Spleen (tissue), 11 donors: ENCODE measurements at regions not wholly inside any gene's neighbourhood (a gene's known extent, or its start where the extent isn't known, plus 50 kb on each side); places are given as distances from the start of the nearest gene placed in this dataset.
A peak's percentile ranks its signal among the peaks of the same experiment; 100 is the strongest.

ENCODE experiments used
- DNase-seq: peaks from one replicate; pipeline ENCODE4 v3.0.0-alpha.2; 2020
- H3K27ac ChIP-seq, 8 donors: fragments of 200-600 bp; sonication (generic) in 7 of 8; 1 replicate in 4 of 8; 2 replicates in 4 of 8; pipeline versions ENCODE4 v1.5.0 to v1.8.0; 2016 to 2021; ENCODE audit warnings: inconsistent platforms in 4 of 8, mild to moderate bottlenecking in 4 of 8, moderate library complexity in 1 of 8
- H3K27me3 ChIP-seq, 7 donors: fragments of 200-600 bp; sonication (generic) in 6 of 7; replicated peaks in 1 of 7; 1 replicate in 4 of 7; 2 replicates in 3 of 7; pipeline versions ENCODE4 v1.5.0 to v1.8.0; 2016 to 2021; ENCODE audit warnings: inconsistent platforms in 3 of 7, mild to moderate bottlenecking in 1 of 7
- H3K36me3 ChIP-seq, 6 donors: fragments of 200-600 bp; sonication (generic) in 5 of 6; 1 replicate in 4 of 6; 2 replicates in 2 of 6; pipeline versions ENCODE4 v1.5.0 to v1.8.0; 2016 to 2021; ENCODE audit warnings: inconsistent platforms in 2 of 6
- H3K4me1 ChIP-seq, 6 donors: fragments of 200-600 bp; sonication (generic) in 5 of 6; 1 replicate in 3 of 6; 2 replicates in 3 of 6; pipeline versions ENCODE4 v1.5.0 to v1.8.0; 2016 to 2021; ENCODE audit warnings: inconsistent platforms in 3 of 6
- H3K4me3 ChIP-seq, 8 donors: fragments of 200-600 bp; sonication (generic) in 7 of 8; 1 replicate in 4 of 8; 2 replicates in 4 of 8; pipeline versions ENCODE4 v1.5.0 to v1.8.0; 2016 to 2021; ENCODE audit warnings: inconsistent platforms in 4 of 8, mild to moderate bottlenecking in 4 of 8, moderate library complexity in 2 of 8
- H3K9me3 ChIP-seq, 8 donors: fragments of 200-600 bp; sonication (generic) in 7 of 8; 1 replicate in 4 of 8; 2 replicates in 4 of 8; pipeline versions ENCODE4 v1.5.0 to v1.8.0; 2016 to 2021; ENCODE audit warnings: inconsistent platforms in 4 of 8
- POLR2A ChIP-seq, 3 donors: fragments of 450-650 bp; IDR thresholded peaks; one replicate each; pipeline ENCODE4 v1.5.1; 2017; ENCODE audit warnings: antibody characterized with exemption in 3 of 3, mild to moderate bottlenecking in 1 of 3
- POLR2AphosphoS5 ChIP-seq, 3 donors: sonication (generic); formaldehyde crosslinking; IDR thresholded peaks; one replicate each; pipeline ENCODE4 v1.5.1; 2017; ENCODE audit warnings: antibody characterized with exemption in 3 of 3
- WGBS, 5 donors: extraction: QIAGEN DNeasy Blood & Tissue Kit in 3 of 5; methylation state at CpG; one replicate each; pipeline versions ENCODE4 v1.1.5 to v1.1.7; 2013 to 2018; 5-methylcytosine and 5-hydroxymethylcytosine counted together
- intact Hi-C: fragments of 100-400 bp; cut with DNase I; formaldehyde crosslinking; loops from one replicate; pipeline ENCODE4 v1.15.0; 2023; ENCODE audit warnings: low total_unique reads
- TF ChIP-seq, protein P1 (sequence below), 11 experiments: fragments of 200-600 bp in 7 of 11; fragments of 450-650 bp in 4 of 11; sonication (generic) in 4 of 11; IDR thresholded peaks in 8 of 11; conservative IDR thresholded peaks in 3 of 11; 1 replicate in 7 of 11; 2 replicates in 4 of 11; pipeline versions ENCODE4 v1.4.0 to v1.8.0; 2016 to 2021; ENCODE audit warnings: antibody characterized with exemption in 11 of 11, inconsistent platforms in 4 of 11, mild to moderate bottlenecking in 1 of 11
- donor health status: healthy with polysubstance abuse.
- donor health status: DM: no; HTN: no; CAD: no; lungs with moderate emphysema.
- donor health status: DM: no; HTN: no; CAD: no.
- donor health status: Bipolar disorder and iron deficiency.
- donor health status: healthy.
- donor health status: DM: no; HTN: no; CAD: no.
- donor health status: DM: yes; HTN: yes; CAD: no.

DNA sequence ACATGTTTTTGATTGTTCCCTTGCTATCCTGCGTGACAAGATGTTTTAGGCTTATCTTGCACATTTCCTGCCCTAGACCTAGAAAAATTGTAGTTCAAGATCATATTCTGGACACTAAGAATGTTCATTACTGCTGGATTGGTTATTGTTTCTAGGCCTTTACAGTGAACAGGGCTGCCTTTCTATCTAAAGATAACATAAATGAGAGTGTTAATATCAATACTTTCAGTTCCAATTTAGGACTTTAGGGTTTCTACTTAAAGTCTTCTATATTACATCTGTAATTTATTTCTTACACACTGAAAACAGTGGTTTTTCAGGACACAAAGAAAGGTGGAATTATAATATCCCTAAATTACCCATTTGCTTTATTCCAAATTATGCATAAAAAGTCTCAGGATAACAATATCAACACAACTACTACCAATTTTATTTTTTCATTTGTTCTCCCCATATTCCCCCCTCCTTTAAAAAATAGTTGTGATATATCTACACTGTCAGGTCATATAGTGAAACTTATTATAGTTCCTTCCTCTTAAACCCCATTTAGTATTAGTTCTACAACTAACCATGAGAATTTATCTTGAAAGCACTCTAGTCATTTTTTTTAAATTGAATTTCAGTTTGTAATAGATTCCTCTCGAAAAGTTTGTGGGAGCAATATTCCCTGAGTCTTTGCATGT, 293.9 kb upstream of the RIOK2 start:
- WGBS, 5 donors = 70 to 84% (median 76%) methylated on average over 2 of the region's 2 CpGs
- DNase-seq = no peak
- Histone ChIP-seq H3K4me3 (no peak overlapping the region), H3K4me1 (no peaks in the 10 kb centered on the region), H3K36me3 (no peaks in the 10 kb centered on the region), H3K27ac (no peak overlapping the region), H3K27me3 (no peaks in the 10 kb centered on the region), H3K9me3 (peaks cover 0 to 2% (median 0%) of the 10 kb centered on the region in 8 donors)
- intact Hi-C loops = no loop called here
- TF ChIP-seq, protein P1, sequence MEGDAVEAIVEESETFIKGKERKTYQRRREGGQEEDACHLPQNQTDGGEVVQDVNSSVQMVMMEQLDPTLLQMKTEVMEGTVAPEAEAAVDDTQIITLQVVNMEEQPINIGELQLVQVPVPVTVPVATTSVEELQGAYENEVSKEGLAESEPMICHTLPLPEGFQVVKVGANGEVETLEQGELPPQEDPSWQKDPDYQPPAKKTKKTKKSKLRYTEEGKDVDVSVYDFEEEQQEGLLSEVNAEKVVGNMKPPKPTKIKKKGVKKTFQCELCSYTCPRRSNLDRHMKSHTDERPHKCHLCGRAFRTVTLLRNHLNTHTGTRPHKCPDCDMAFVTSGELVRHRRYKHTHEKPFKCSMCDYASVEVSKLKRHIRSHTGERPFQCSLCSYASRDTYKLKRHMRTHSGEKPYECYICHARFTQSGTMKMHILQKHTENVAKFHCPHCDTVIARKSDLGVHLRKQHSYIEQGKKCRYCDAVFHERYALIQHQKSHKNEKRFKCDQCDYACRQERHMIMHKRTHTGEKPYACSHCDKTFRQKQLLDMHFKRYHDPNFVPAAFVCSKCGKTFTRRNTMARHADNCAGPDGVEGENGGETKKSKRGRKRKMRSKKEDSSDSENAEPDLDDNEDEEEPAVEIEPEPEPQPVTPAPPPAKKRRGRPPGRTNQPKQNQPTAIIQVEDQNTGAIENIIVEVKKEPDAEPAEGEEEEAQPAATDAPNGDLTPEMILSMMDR (IDR thresholded peaks at IDR 0.05 in 8 of 11, conservative IDR thresholded peaks at IDR 0.05 in 3 of 11) = no peak
- no peak for TF ChIP-seq POLR2AphosphoS5 (IDR thresholded peaks at IDR 0.05)
- no peak for TF ChIP-seq POLR2A (IDR thresholded peaks at IDR 0.05)

GRCh38 chr5:97478483-97478882, 295.4 kb upstream of the RIOK2 start:
- H3K4me3 ChIP-seq = no peak overlapping the region
- no peak overlapping the region for H3K27ac ChIP-seq
- TF ChIP-seq POLR2AphosphoS5 (IDR thresholded peaks at IDR 0.05) = no peak
- no peaks in the 10 kb centered on the region for H3K27me3 ChIP-seq
- no peaks in the 10 kb centered on the region for H3K9me3 ChIP-seq
- no peaks in the 10 kb centered on the region for H3K36me3 ChIP-seq
- intact Hi-C loops = no loop called here
- DNase-seq = no peak
- no peaks in the 10 kb centered on the region for H3K4me1 ChIP-seq

- H3K36me3 ChIP-seq = no peaks in the 10 kb centered on the region
These were observed 297.3 kb upstream of the RIOK2 start for GRCh38 chr5:97480313-97480712.

DNA sequence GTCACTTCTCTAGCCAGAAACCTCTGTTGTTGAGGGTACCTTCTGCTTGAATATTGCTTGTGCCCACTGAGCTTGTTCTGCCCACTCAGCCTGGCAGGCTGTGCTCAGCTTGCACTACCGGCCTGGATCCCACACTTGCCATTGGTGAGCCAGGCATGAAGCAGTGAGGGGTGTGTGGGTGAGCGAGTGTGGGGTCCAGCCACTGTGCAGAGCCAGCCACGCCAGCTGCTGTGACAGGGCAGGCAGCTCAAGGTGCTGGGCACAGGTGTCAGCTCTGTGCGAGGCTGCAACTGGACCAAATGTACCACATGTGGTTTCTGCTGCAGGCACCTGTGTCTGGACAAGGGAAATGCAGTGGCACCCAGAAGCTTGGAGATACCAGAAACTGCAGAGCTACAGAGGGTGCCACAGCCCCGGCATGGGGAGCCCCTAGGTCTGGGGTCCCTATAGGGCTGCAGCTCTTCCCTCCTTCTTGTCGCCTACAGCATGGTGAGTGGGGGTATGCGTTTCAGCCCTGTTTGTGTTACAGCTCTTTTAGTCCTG, 305.1 kb upstream of the RIOK2 start:
- H3K4me3 ChIP-seq = no peak overlapping the region
- WGBS, 5 donors = 83 to 97% (median 92%) methylated on average over 4 to 7 of the region's 7 CpGs
- H3K4me1 ChIP-seq = no peaks in the 10 kb centered on the region
- no peak overlapping the region for H3K27ac ChIP-seq
- DNase-seq = peak; percentile 54
- intact Hi-C loops = no loop called here
- H3K36me3 ChIP-seq = no peaks in the 10 kb centered on the region
- H3K9me3 ChIP-seq = no peaks in the 10 kb centered on the region
- H3K27me3 ChIP-seq = no peaks in the 10 kb centered on the region
- TF ChIP-seq POLR2A (IDR thresholded peaks at IDR 0.05) = no peak

More at GRCh38 chr5:97480313-97480712, 297.3 kb upstream of the RIOK2 start:
- no peak for DNase-seq
- Histone ChIP-seq H3K4me3 (no peak overlapping the region), H3K27me3 (no peaks in the 10 kb centered on the region), H3K9me3 (no peaks in the 10 kb centered on the region), H3K27ac (no peak overlapping the region), H3K4me1 (no peaks in the 10 kb centered on the region)
- 80 to 94% (median 87%) methylated on average over 3 of the region's 3 CpGs for WGBS, 5 donors
- no peak for TF ChIP-seq POLR2A (IDR thresholded peaks at IDR 0.05)
- TF ChIP-seq POLR2AphosphoS5 (IDR thresholded peaks at IDR 0.05) = no peak
- TF ChIP-seq, protein P1 (IDR thresholded peaks at IDR 0.05 in 8 of 11, conservative IDR thresholded peaks at IDR 0.05 in 3 of 11) = no peak
- intact Hi-C loops = no loop called here

- Histone ChIP-seq H3K4me3 (no peak overlapping the region), H3K36me3 (no peaks in the 10 kb centered on the region), H3K27ac (no peak overlapping the region), H3K27me3 (no peaks in the 10 kb centered on the region), H3K9me3 (no peaks in the 10 kb centered on the region), H3K4me1 (no peaks in the 10 kb centered on the region)
- TF ChIP-seq POLR2AphosphoS5 (IDR thresholded peaks at IDR 0.05) (no peak), POLR2A (IDR thresholded peaks at IDR 0.05) (no peak)
- intact Hi-C loops = no loop called here
- DNase-seq = peak; percentile 62
- 79 to 91% (median 86%) methylated on average over 7 to 8 of the region's 8 CpGs for WGBS, 5 donors
These were observed 306.2 kb upstream of the RIOK2 start for GRCh38 chr5:97489010-97489840.
